Erythroblast (primary cell): ENCODE measurements at regions not wholly inside any gene's neighbourhood (a gene's known extent, or its start where the extent isn't known, plus 50 kb on each side); places are given as distances from the start of the nearest gene placed in this dataset.

Experiments used
- GATA1 ChIP-seq: IDR thresholded peaks from 2 replicates; pipeline ENCODE4 v1.6.1; 2011; ENCODE audit warnings: low read depth, mild to moderate bottlenecking, control low read depth, low read length, moderate library complexity
- POLR2A ChIP-seq: IDR thresholded peaks from 2 replicates; pipeline ENCODE4 v1.6.1; 2011; ENCODE audit warnings: mild to moderate bottlenecking, low read length

DNA sequence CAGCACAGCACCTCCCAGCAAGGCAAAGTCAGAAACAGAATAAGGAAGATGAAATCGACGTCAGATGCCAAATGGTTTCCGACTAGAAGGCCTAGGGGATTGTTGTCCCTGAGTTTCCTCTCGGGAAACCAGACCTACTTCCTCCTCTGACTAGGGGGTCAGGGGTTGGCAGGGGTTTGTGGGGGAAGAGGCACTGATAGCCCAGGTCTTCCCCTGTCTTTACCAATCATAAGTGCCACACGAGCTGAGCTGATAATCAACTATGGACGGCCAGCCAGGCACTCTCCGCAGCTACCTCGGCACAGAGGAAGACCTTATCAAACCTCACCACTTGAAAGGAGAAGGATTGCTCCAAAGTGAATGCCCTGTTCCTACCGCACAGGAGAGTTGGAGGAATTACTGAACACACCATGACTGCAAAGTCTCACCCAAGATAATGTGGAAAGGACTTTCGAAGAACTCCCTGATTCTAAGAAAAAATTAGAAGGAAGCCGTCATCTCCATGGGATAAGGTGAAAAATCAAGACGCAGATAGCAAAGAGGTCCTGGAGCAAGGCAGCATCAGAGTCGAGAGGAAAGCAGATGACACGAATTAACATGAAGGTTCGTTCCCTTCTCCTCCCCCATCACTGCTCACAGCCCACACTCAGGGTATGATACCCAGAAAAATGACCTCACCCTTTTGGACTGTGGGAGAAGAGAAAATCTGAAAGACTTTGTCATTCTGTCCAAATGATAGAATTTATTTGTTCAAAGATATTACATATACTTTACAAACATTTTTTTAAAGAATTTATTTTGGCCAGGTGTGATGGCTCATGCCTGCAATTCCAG lies 77.7 kb upstream of the MED13L start:
- TF ChIP-seq POLR2A: no peak
- TF ChIP-seq GATA1: no peak
